ENCODE measurements at regions not wholly inside any gene's neighbourhood (a gene's known extent, or its start where the extent isn't known, plus 50 kb on each side); places are given as distances from the start of the nearest gene placed in this dataset.

GRCh38 chr7:155994279-155994811 is 182.1 kb upstream of the SHH start:
- POLR2A ChIA-PET, result no interaction called here

More at GRCh38 chr7:155994279-155994811, 182.1 kb upstream of the SHH start:
- no peak overlapping the region for H3K4me2 ChIP-seq (ENCODE audit: insufficient read depth, low read length)
- TF ChIP-seq MAX (IDR thresholded peaks at IDR 0.05; ENCODE audit: insufficient read depth, insufficient read length) (no peak), POLR2A (IDR thresholded peaks at IDR 0.05; ENCODE audit: low read depth, low read length) (no peak), FOS (IDR thresholded peaks at IDR 0.05; ENCODE audit: borderline replicate concordance, insufficient read depth, low read length) (no peak), MYC (IDR thresholded peaks at IDR 0.05; ENCODE audit: low read depth, low read length) (no peak), POLR2AphosphoS5 (IDR thresholded peaks at IDR 0.05; ENCODE audit: insufficient read depth, low read depth, low read length) (no peak), EZH2 (IDR thresholded peaks at IDR 0.05; ENCODE audit: borderline replicate concordance, low read depth, low read length, severe bottlenecking) (no peak), JUN (IDR thresholded peaks at IDR 0.05; ENCODE audit: borderline replicate concordance, insufficient read depth, insufficient read length, low read depth) (no peak), CTCF (IDR thresholded peaks at IDR 0.05; ENCODE audit: extremely low read depth in 1 of 2, insufficient read depth in 1 of 2, low read depth in 1 of 2, low read length in 2 of 2) (no peak), GATA2 (IDR thresholded peaks at IDR 0.05; ENCODE audit: insufficient read depth, insufficient read length, low read depth, low read length) (no peak)
- no peak overlapping the region for H3K9ac ChIP-seq (replicated peaks; ENCODE audit: extremely low read depth, insufficient read depth, low read length)
- no TSS peak for BruUV-seq (replicated peaks)
- no peak overlapping the region for H3K27ac ChIP-seq (ENCODE audit: insufficient read depth, low read depth, low read length)
- no peaks in the 10 kb centered on the region for H3K27me3 ChIP-seq (ENCODE audit: control insufficient read depth in 2 of 2, insufficient read depth in 2 of 2, low read length in 2 of 2)
- no peaks in the 10 kb centered on the region for H3K9me1 ChIP-seq (replicated peaks; ENCODE audit: control insufficient read depth, extremely low read depth, insufficient read depth, low read length)
- no peaks in the 10 kb centered on the region for H3K79me2 ChIP-seq (ENCODE audit: control insufficient read depth, insufficient read depth, low read length)
- FAIRE-seq (no peak), DNase-seq (ENCODE audit: low read depth, low spot score) (no peak)
- CTCF ChIA-PET, result no interaction called here
- no peaks in the 10 kb centered on the region for H4K20me1 ChIP-seq (replicated peaks; ENCODE audit: control insufficient read depth, extremely low read depth, insufficient read depth, low read length)
- dilution Hi-C loops (cut with MboI; ENCODE audit: extremely low pct_ligation_motif_present, low sequenced_read_pairs), result no loop called here
- no peaks in the 10 kb centered on the region for H3K9me3 ChIP-seq (replicated peaks; ENCODE audit: control insufficient read depth, insufficient read depth, low read length)
- no peak overlapping the region for H2AFZ ChIP-seq (ENCODE audit: low read depth, low read length)
- H3K4me3 ChIP-seq (replicated peaks in 1 of 3; ENCODE audit: insufficient read depth in 1 of 3, low read depth in 1 of 3, low read length in 3 of 3), result no peak overlapping the region
- no peaks in the 10 kb centered on the region for H3K36me3 ChIP-seq (ENCODE audit: control insufficient read depth in 2 of 2, extremely low read depth in 1 of 2, insufficient read depth in 2 of 2, low read length in 2 of 2)
- H3K4me1 ChIP-seq (ENCODE audit: control insufficient read depth, extremely low read depth, insufficient read depth, low read length), result no peaks in the 10 kb centered on the region
- intact Hi-C loops (cut with micrococcal nuclease), result no loop called here
